HepG2 (cell line): ENCODE measurements at regions not wholly inside any gene's neighbourhood (a gene's known extent, or its start where the extent isn't known, plus 50 kb on each side); places are given as distances from the start of the nearest gene placed in this dataset.

ENCODE experiments used
- ARHGAP35 ChIP-seq: sonication (generic); formaldehyde crosslinking; IDR thresholded peaks from 2 replicates; pipeline ENCODE4 v1.9.0; 2022; ENCODE audit warnings: mild to moderate bottlenecking, inconsistent platforms, moderate library complexity, missing genetic modification reagents, borderline replicate concordance
- CREM ChIP-seq, 2 experiments: sonication (generic) in 1 of 2; formaldehyde crosslinking in 1 of 2; IDR thresholded peaks; 2 replicates each; pipeline versions ENCODE4 v1.4.0 to v1.6.1; 2016 to 2020; ENCODE audit warnings: antibody characterized with exemption in 1 of 2, mild to moderate bottlenecking in 1 of 2, missing genetic modification reagents in 1 of 2
- GFI1 ChIP-seq: sonication (generic); formaldehyde crosslinking; IDR thresholded peaks from 2 replicates; pipeline ENCODE4 v1.5.0; 2020; ENCODE audit warnings: missing genetic modification reagents, mild to moderate bottlenecking, borderline replicate concordance
- GRHL1 ChIP-seq: sonication (generic); formaldehyde crosslinking; conservative IDR thresholded peaks from 2 replicates; pipeline ENCODE4 v1.8.0; 2022; ENCODE audit warnings: missing genetic modification reagents
- HOMEZ ChIP-seq: IDR thresholded peaks from 2 replicates; pipeline ENCODE4 v1.6.1; 2016; ENCODE audit warnings: low read depth
- HOXA7 ChIP-seq: sonication (generic); formaldehyde crosslinking; IDR thresholded peaks from 2 replicates; pipeline ENCODE4 v1.8.1; 2022; ENCODE audit warnings: mild to moderate bottlenecking, missing genetic modification reagents, moderate library complexity
- IKZF5 ChIP-seq: IDR thresholded peaks from 2 replicates; pipeline ENCODE4 v1.6.1; 2018; ENCODE audit warnings: missing genetic modification reagents, mild to moderate bottlenecking, missing compliant biosample characterization
- NCOR1 ChIP-seq: fragments of 200-600 bp; sonication (generic); IDR thresholded peaks from 2 replicates; pipeline ENCODE4 v1.7.0; 2017; ENCODE audit warnings: antibody characterized with exemption, low read length, borderline replicate concordance
- NFE2L2 ChIP-seq: fragments of 150-350 bp; IDR thresholded peaks from 2 replicates; pipeline ENCODE4 v1.6.1; 2014; ENCODE audit warnings: low read length
- PREB ChIP-seq: sonication (generic); formaldehyde crosslinking; IDR thresholded peaks from 2 replicates; pipeline ENCODE4 v1.4.0; 2020; ENCODE audit warnings: missing genetic modification reagents
- RELA ChIP-seq: sonication (generic); formaldehyde crosslinking; IDR thresholded peaks from 2 replicates; pipeline ENCODE4 v1.4.0; 2020; ENCODE audit warnings: missing genetic modification reagents
- REPIN1 ChIP-seq: sonication (generic); formaldehyde crosslinking; IDR thresholded peaks from 2 replicates; pipeline ENCODE4 v1.8.0; 2022; ENCODE audit warnings: missing genetic modification reagents, low read depth, mild to moderate bottlenecking, borderline replicate concordance
- SALL1 ChIP-seq: sonication (generic); formaldehyde crosslinking; IDR thresholded peaks from 2 replicates; pipeline ENCODE4 v1.8.0; 2022; ENCODE audit warnings: mild to moderate bottlenecking, missing genetic modification reagents
- TAF1 ChIP-seq: sonication (generic); formaldehyde crosslinking; IDR thresholded peaks from 2 replicates; pipeline ENCODE4 v1.4.0; 2020; ENCODE audit warnings: missing genetic modification reagents
- TBX3 ChIP-seq: fragments of 450-650 bp; IDR thresholded peaks from 2 replicates; pipeline ENCODE4 v1.6.1; 2017; ENCODE audit warnings: antibody characterized with exemption, mild to moderate bottlenecking, inconsistent platforms, borderline replicate concordance
- ZBTB10 ChIP-seq: sonication (generic); formaldehyde crosslinking; IDR thresholded peaks from 2 replicates; pipeline ENCODE4 v1.4.0; 2020; ENCODE audit warnings: missing genetic modification reagents, borderline replicate concordance
- ZFP62 ChIP-seq: sonication (generic); formaldehyde crosslinking; IDR thresholded peaks from 2 replicates; pipeline ENCODE4 v1.4.0; 2020; ENCODE audit warnings: missing genetic modification reagents
- ZKSCAN5 ChIP-seq: sonication (generic); formaldehyde crosslinking; IDR thresholded peaks from 2 replicates; pipeline ENCODE4 v1.5.1; 2020; ENCODE audit warnings: mild to moderate bottlenecking, missing genetic modification reagents
- ZNF354B ChIP-seq: sonication (generic); formaldehyde crosslinking; IDR thresholded peaks from 2 replicates; pipeline ENCODE4 v1.8.0; 2022; ENCODE audit warnings: mild to moderate bottlenecking, missing genetic modification reagents
- ZNF567 ChIP-seq: sonication (generic); formaldehyde crosslinking; IDR thresholded peaks from 2 replicates; pipeline ENCODE4 v1.8.1; 2023; ENCODE audit warnings: mild to moderate bottlenecking, missing genetic modification reagents, borderline replicate concordance
- ZNF580 ChIP-seq: IDR thresholded peaks from 2 replicates; pipeline ENCODE4 v1.6.1; 2016; ENCODE audit warnings: low read depth, borderline replicate concordance
- ZNF777 ChIP-seq: sonication (generic); formaldehyde crosslinking; IDR thresholded peaks from 2 replicates; pipeline ENCODE4 v1.4.0; 2020; ENCODE audit warnings: missing genetic modification reagents

GRCh38 chr4:3880615-3881120 lies 114.5 kb downstream of the ADRA2C start (continued):
- TF ChIP-seq HOMEZ (CRISPR knock-in tag) (no peak), RELA (CRISPR knock-in tag) (no peak), HOXA7 (no peak), GRHL1 (CRISPR knock-in tag) (no peak), ZBTB10 (CRISPR knock-in tag) (no peak), ZNF567 (CRISPR knock-in tag) (no peak), PREB (no peak), ARHGAP35 (CRISPR knock-in tag) (no peak), ZNF580 (peak; percentile 31; the same call in 1 of the 2 replicates), ZFP62 (CRISPR knock-in tag) (no peak), TAF1 (CRISPR knock-in tag) (no peak), REPIN1 (CRISPR knock-in tag) (no peak), NFE2L2 (no peak), SALL1 (CRISPR knock-in tag) (peak; percentile 44; the same call in 1 of the 2 replicates), GFI1 (CRISPR knock-in tag) (no peak), ZKSCAN5 (CRISPR knock-in tag) (0 out of 2 replicates have a peak, but pooled peaks have one; percentile 60), CREM (IDR thresholded peaks at IDR 0.05) (no peak), CREM (CRISPR knock-in tag; IDR thresholded peaks at IDR 0.05) (no peak), ZNF354B (CRISPR knock-in tag) (no peak), IKZF5 (CRISPR knock-in tag) (no peak), TBX3 (no peak), NCOR1 (no peak), ZNF777 (no peak)
